H9 (cell line): ENCODE measurements at regions not wholly inside any gene's neighbourhood (a gene's known extent, or its start where the extent isn't known, plus 50 kb on each side); places are given as distances from the start of the nearest gene placed in this dataset.

Source experiments
- DNase-seq: peaks from one replicate; pipeline ENCODE4 v3.0.0-alpha.2; 2017
- H2AFZ ChIP-seq: one replicate; pipeline ENCODE4 v1.6.1; 2013; ENCODE audit warnings: mild to moderate bottlenecking, low read length, control low read depth, moderate library complexity
- H2AK5ac ChIP-seq: 2 replicates; pipeline ENCODE4 v1.6.1; 2013; ENCODE audit warnings: low read length, control low read depth, mixed read lengths; ENCODE audit not compliant: insufficient read length
- H2BK120ac ChIP-seq: one replicate; pipeline ENCODE4 v1.6.1; 2013; ENCODE audit warnings: low read depth, mild to moderate bottlenecking, low read length, control low read depth, inconsistent platforms; ENCODE audit not compliant: poor library complexity, severe bottlenecking
- H2BK12ac ChIP-seq: 2 replicates; pipeline ENCODE4 v1.6.1; 2013; ENCODE audit warnings: low read length, control low read depth, mixed read lengths, low read depth; ENCODE audit not compliant: insufficient read length
- H2BK15ac ChIP-seq: 2 replicates; pipeline ENCODE4 v1.6.1; 2013; ENCODE audit warnings: low read depth, low read length, control low read depth
- H2BK20ac ChIP-seq: one replicate; pipeline ENCODE4 v1.6.1; 2013; ENCODE audit warnings: low read depth, mild to moderate bottlenecking, low read length, control low read depth, inconsistent platforms; ENCODE audit not compliant: poor library complexity, severe bottlenecking
- H2BK5ac ChIP-seq: 2 replicates; pipeline ENCODE4 v1.6.1; 2013; ENCODE audit warnings: low read length, control low read depth, mixed read lengths; ENCODE audit not compliant: insufficient read length
- H3K14ac ChIP-seq: 2 replicates; pipeline ENCODE4 v1.6.1; 2013; ENCODE audit warnings: low read length, control low read depth; ENCODE audit not compliant: insufficient read depth
- H3K18ac ChIP-seq: 2 replicates; pipeline ENCODE4 v1.6.1; 2013; ENCODE audit warnings: low read depth, mild to moderate bottlenecking, mixed read lengths, low read length, control low read depth; ENCODE audit not compliant: insufficient read length
- H3K23ac ChIP-seq: 2 replicates; pipeline ENCODE4 v1.6.1; 2013; ENCODE audit warnings: low read length, control low read depth, mixed read lengths, low read depth; ENCODE audit not compliant: insufficient read length
- H3K23me2 ChIP-seq: 2 replicates; pipeline ENCODE4 v1.6.1; 2013; ENCODE audit warnings: low read depth, mild to moderate bottlenecking, mixed read lengths, low read length, control low read depth; ENCODE audit not compliant: insufficient read length, poor library complexity, severe bottlenecking
- H3K27ac ChIP-seq: 2 replicates; pipeline ENCODE4 v1.5.1; 2013; ENCODE audit warnings: low read length, control low read depth, mixed read lengths, low read depth; ENCODE audit not compliant: insufficient read length
- H3K27me3 ChIP-seq: 2 replicates; pipeline ENCODE4 v1.6.1; 2013; ENCODE audit warnings: low read length, control low read depth, inconsistent platforms; ENCODE audit not compliant: insufficient read depth
- H3K4ac ChIP-seq: 2 replicates; pipeline ENCODE4 v1.6.1; 2013; ENCODE audit warnings: low read depth, mild to moderate bottlenecking, control low read depth, inconsistent platforms, low read length, moderate library complexity
- H3K4me1 ChIP-seq: 2 replicates; pipeline ENCODE4 v1.6.1; 2013; ENCODE audit warnings: low read length, control low read depth, inconsistent platforms; ENCODE audit not compliant: insufficient read depth
- H3K4me2 ChIP-seq: 2 replicates; pipeline ENCODE4 v1.6.1; 2013; ENCODE audit warnings: low read length, control low read depth, mixed read lengths; ENCODE audit not compliant: insufficient read length, insufficient read depth
- H3K56ac ChIP-seq: 2 replicates; pipeline ENCODE4 v1.6.1; 2013; ENCODE audit warnings: low read depth, mild to moderate bottlenecking, mixed read lengths, low read length, control low read depth; ENCODE audit not compliant: insufficient read length
- H3K79me1 ChIP-seq: 2 replicates; pipeline ENCODE4 v1.6.1; 2013; ENCODE audit warnings: low read depth, mild to moderate bottlenecking, moderate library complexity, low read length, control low read depth, inconsistent platforms; ENCODE audit not compliant: insufficient read depth, poor library complexity, severe bottlenecking
- H3K79me2 ChIP-seq: 2 replicates; pipeline ENCODE4 v1.6.1; 2013; ENCODE audit warnings: low read length, control low read depth, inconsistent platforms; ENCODE audit not compliant: insufficient read depth
- H3K9ac ChIP-seq: 2 replicates; pipeline ENCODE4 v1.6.1; 2013; ENCODE audit warnings: low read length, control low read depth, mixed read lengths; ENCODE audit not compliant: insufficient read length; ENCODE audit errors: extremely low read depth
- H3K9me3 ChIP-seq: one replicate; pipeline ENCODE4 v1.6.1; 2013; ENCODE audit warnings: low read depth, low read length, inconsistent platforms; ENCODE audit not compliant: control insufficient read depth
- H3T11ph ChIP-seq: one replicate; pipeline ENCODE4 v1.6.1; 2013; ENCODE audit warnings: mild to moderate bottlenecking, low read length, control low read depth, inconsistent platforms
- H4K20me1 ChIP-seq: one replicate; pipeline ENCODE4 v1.6.1; 2013; ENCODE audit not compliant: control insufficient read depth, insufficient read length, insufficient read depth
- H4K5ac ChIP-seq: 2 replicates; pipeline ENCODE4 v1.6.1; 2013; ENCODE audit warnings: low read depth, mild to moderate bottlenecking, mixed read lengths, low read length, control low read depth; ENCODE audit not compliant: insufficient read length
- H4K8ac ChIP-seq: replicated peaks from 2 replicates; pipeline ENCODE4 v1.6.1; 2013; ENCODE audit warnings: low read length, control low read depth, mixed read lengths, low read depth; ENCODE audit not compliant: insufficient read length
- H4K91ac ChIP-seq: 2 replicates; pipeline ENCODE4 v1.6.1; 2013; ENCODE audit warnings: low read depth, mild to moderate bottlenecking, moderate library complexity, mixed read lengths, low read length, control low read depth; ENCODE audit not compliant: insufficient read length
- H3K27ac Mint-ChIP-seq, 3 experiments: 2 replicates in 2 of 3; 3 replicates in 1 of 3; pipeline ENCODE4 v1.8.0; 2020 to 2021; ENCODE audit warnings: mixed read lengths in 3 of 3, mild to moderate bottlenecking in 1 of 3, moderate library complexity in 1 of 3
- H3K27me3 Mint-ChIP-seq: 2 replicates; pipeline ENCODE4 v1.8.0; 2021; ENCODE audit warnings: low read depth, mild to moderate bottlenecking, moderate library complexity, mixed read lengths
- H3K36me3 Mint-ChIP-seq, 3 experiments: 2 replicates in 2 of 3; 3 replicates in 1 of 3; pipeline ENCODE4 v1.8.0; 2020 to 2021; ENCODE audit warnings: low read depth in 3 of 3, mixed read lengths in 3 of 3; ENCODE audit not compliant: insufficient read depth in 1 of 3
- H3K4me1 Mint-ChIP-seq, 2 experiments: 2 replicates each; pipeline ENCODE4 v1.8.0; 2020; ENCODE audit warnings: mixed read lengths in 2 of 2
- H3K4me3 Mint-ChIP-seq, 2 experiments: 2 replicates in 1 of 2; 3 replicates in 1 of 2; pipeline ENCODE4 v1.8.0; 2020 to 2021; ENCODE audit warnings: mild to moderate bottlenecking in 2 of 2, mixed read lengths in 2 of 2, moderate library complexity in 1 of 2
- H3K9me3 Mint-ChIP-seq, 2 experiments: 2 replicates in 1 of 2; 3 replicates in 1 of 2; pipeline ENCODE4 v1.8.0; 2020; ENCODE audit warnings: mild to moderate bottlenecking in 2 of 2, mixed read lengths in 2 of 2, moderate library complexity in 1 of 2
- WGBS: extraction: QIAGEN DNeasy Blood & Tissue Kit; methylation state at CpG from one replicate; pipeline ENCODE4 v1.1.7; 2013; ENCODE audit warnings: missing lambda C conversion rate, low lambda C conversion rate, mixed read lengths; ENCODE audit not compliant: insufficient read length; ENCODE audit errors: extremely low coverage; 5-methylcytosine and 5-hydroxymethylcytosine counted together
- TF ChIP-seq, protein P1 (sequence below): fragments of 200-600 bp; sonication (generic); conservative IDR thresholded peaks from 3 replicates; pipeline ENCODE4 v1.8.0; 2021; ENCODE audit warnings: antibody characterized with exemption, mild to moderate bottlenecking

DNA sequence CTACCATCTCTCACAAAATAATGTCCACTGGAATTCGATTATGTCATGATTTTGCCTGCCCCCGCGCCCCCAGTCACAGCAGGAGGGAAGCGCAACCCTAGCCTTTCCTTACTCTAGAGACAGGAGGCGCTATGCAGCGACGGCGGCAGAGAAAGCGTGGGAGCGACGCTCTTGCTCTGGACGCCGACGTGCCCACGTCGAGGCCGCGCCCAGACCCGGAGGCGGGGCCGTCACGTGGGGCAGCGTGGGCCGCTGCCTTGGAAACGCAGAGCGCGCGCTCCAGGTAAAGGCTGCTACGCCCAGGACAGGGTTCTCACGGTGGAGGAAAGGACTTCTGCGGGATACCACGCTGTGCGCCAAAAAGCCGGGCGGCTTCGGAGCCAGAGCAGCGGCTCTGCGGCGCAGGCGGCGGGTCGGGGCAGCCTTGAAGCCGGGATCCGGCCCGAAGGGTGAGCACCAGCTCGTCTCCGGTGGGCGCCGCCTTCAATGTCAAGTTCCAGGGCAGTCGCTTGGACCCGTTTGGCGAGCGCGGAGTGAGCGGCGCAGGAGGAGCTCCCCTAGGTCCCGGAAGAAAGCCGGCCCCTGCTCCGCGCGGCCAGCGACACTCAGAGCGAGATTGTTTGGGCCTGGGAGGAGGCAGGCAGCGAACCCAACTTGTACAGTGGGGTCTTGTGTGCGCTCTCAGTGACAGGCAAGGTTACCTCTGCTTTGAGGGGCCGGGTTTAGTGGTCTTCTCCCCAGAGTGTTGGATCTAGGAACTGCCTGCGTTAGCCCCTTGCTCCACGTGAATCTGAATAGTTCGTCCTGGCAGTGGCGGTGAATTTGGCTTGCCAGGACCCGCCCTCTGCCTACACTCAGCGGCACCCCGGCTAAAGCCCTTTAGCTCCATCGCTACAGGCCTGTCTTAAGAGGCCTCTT lies 121.7 kb downstream of the MRPL57 start:
- H3K14ac ChIP-seq, result peak overlapping the region; percentile 4; the same call in 1 of the 2 replicates
- no peaks in the 10 kb centered on the region for H3K9me3 ChIP-seq
- H3K27me3 ChIP-seq, result no peaks in the 10 kb centered on the region
- no peak overlapping the region for H2AK5ac ChIP-seq
- Mint-ChIP-seq H3K9me3 (no peaks in the 10 kb centered on the region; a peak in 1 of 5 replicates), H3K4me3 (peak overlapping the region; percentile 92 to 96), H3K27me3 (no peaks in the 10 kb centered on the region), H3K36me3 (no peaks in the 10 kb centered on the region), H3K27ac (peak overlapping the region in 2 of 3 experiments; percentile 47 to 82; a peak in 4 of 7 replicates), H3K4me1 (peaks cover 32 to 34% of the 10 kb centered on the region in 2 experiments)
- no peak overlapping the region for H3K27ac ChIP-seq
- H4K5ac ChIP-seq, result no peak overlapping the region
- no peaks in the 10 kb centered on the region for H3K79me2 ChIP-seq
- no peak overlapping the region for H2BK20ac ChIP-seq
- no peak overlapping the region for H3K23ac ChIP-seq
- no peak overlapping the region for H2BK12ac ChIP-seq
- H3T11ph ChIP-seq, result no peak overlapping the region
- H3K23me2 ChIP-seq, result peaks cover 6% of the 10 kb centered on the region
- peak overlapping the region; percentile 27 for H3K9ac ChIP-seq
- WGBS, result no CpG with 5 or more reads among the region's 74 CpGs
- H3K56ac ChIP-seq, result no peak overlapping the region
- no peak overlapping the region for H2BK5ac ChIP-seq
- H2AFZ ChIP-seq, result no peak overlapping the region
- no peaks in the 10 kb centered on the region for H4K20me1 ChIP-seq
- no peak overlapping the region for H4K8ac ChIP-seq
- H3K4me2 ChIP-seq, result peak overlapping the region; percentile 86
- H2BK120ac ChIP-seq, result no peak overlapping the region
- H4K91ac ChIP-seq, result no peak overlapping the region
- TF ChIP-seq, protein P1, sequence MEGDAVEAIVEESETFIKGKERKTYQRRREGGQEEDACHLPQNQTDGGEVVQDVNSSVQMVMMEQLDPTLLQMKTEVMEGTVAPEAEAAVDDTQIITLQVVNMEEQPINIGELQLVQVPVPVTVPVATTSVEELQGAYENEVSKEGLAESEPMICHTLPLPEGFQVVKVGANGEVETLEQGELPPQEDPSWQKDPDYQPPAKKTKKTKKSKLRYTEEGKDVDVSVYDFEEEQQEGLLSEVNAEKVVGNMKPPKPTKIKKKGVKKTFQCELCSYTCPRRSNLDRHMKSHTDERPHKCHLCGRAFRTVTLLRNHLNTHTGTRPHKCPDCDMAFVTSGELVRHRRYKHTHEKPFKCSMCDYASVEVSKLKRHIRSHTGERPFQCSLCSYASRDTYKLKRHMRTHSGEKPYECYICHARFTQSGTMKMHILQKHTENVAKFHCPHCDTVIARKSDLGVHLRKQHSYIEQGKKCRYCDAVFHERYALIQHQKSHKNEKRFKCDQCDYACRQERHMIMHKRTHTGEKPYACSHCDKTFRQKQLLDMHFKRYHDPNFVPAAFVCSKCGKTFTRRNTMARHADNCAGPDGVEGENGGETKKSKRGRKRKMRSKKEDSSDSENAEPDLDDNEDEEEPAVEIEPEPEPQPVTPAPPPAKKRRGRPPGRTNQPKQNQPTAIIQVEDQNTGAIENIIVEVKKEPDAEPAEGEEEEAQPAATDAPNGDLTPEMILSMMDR, result peak; percentile 90
- no peak overlapping the region for H3K18ac ChIP-seq
- no peaks in the 10 kb centered on the region for H3K79me1 ChIP-seq
- H3K4me1 ChIP-seq, result no peaks in the 10 kb centered on the region
- DNase-seq, result peak; percentile 93
- no peak overlapping the region for H3K4ac ChIP-seq
- H2BK15ac ChIP-seq, result no peak overlapping the region
